HEK293 (cell line): ENCODE measurements at regions not wholly inside any gene's neighbourhood (a gene's known extent, or its start where the extent isn't known, plus 50 kb on each side); places are given as distances from the start of the nearest gene placed in this dataset.

ENCODE experiments used
- CTCF ChIA-PET: fragments of 350-600 bp; formaldehyde crosslinking; extraction: SDS; loops from one replicate; lab custom pipeline; 2021; ENCODE audit warnings: antibody characterized with exemption; lab: Yijun Ruan, JAX
- POLR2A ChIA-PET: fragments of 300-600 bp; formaldehyde crosslinking; extraction: SDS; loops from one replicate; lab custom pipeline; 2020; ENCODE audit warnings: antibody characterized with exemption, inconsistent platforms; lab: Yijun Ruan, JAX
- H3K27ac ChIP-seq: fragments of 200-500 bp; sonication (Bioruptor generic); 2 replicates; pipeline ENCODE4 v1.5.1; 2014; ENCODE audit warnings: low read depth, low read length, control low read depth, inconsistent platforms; ENCODE audit errors: extremely low read depth
- H3K36me3 ChIP-seq, 2 experiments: fragments of 200-500 bp in 1 of 2; sonication (Bioruptor generic) in 1 of 2; 1 replicate in 1 of 2; 2 replicates in 1 of 2; pipeline ENCODE4 v1.5.1; 2014 to 2017; ENCODE audit warnings: inconsistent platforms in 2 of 2, low read length in 2 of 2; ENCODE audit not compliant: control insufficient read depth in 2 of 2, insufficient read depth in 1 of 2
- H3K4me1 ChIP-seq: fragments of 200-500 bp; sonication (Bioruptor generic); 2 replicates; pipeline ENCODE4 v1.5.1; 2014; ENCODE audit warnings: mild to moderate bottlenecking, low read length, inconsistent platforms; ENCODE audit not compliant: control insufficient read depth, insufficient read depth
- H3K4me3 ChIP-seq: 2 replicates; pipeline ENCODE4 v1.5.1; 2011; ENCODE audit warnings: low read depth, mild to moderate bottlenecking, control low read depth, low read length, moderate library complexity
- H3K9me3 ChIP-seq: fragments of 200-500 bp; sonication (Bioruptor generic); 2 replicates; pipeline ENCODE4 v1.5.1; 2014; ENCODE audit warnings: low read depth, low read length, inconsistent platforms; ENCODE audit not compliant: control insufficient read depth, insufficient read depth
- KLF10 ChIP-seq: fragments of 450-650 bp; IDR thresholded peaks from 2 replicates; pipeline ENCODE4 v1.5.1; 2018; ENCODE audit warnings: missing biosample characterization, mild to moderate bottlenecking, missing genetic modification characterization
- SETDB1 ChIP-seq: IDR thresholded peaks from one replicate; pipeline ENCODE4 v1.6.1; 2017; ENCODE audit warnings: mild to moderate bottlenecking, low read length, moderate library complexity, mixed read lengths; ENCODE audit not compliant: insufficient read length
- SP2 ChIP-seq: fragments of 450-650 bp; formaldehyde crosslinking; IDR thresholded peaks from 2 replicates; pipeline ENCODE4 v1.5.1; 2016; ENCODE audit warnings: missing biosample characterization, missing genetic modification characterization
- ZNF202 ChIP-seq: fragments of 450-650 bp; formaldehyde crosslinking; IDR thresholded peaks from 2 replicates; pipeline ENCODE4 v1.5.1; 2016; ENCODE audit warnings: missing biosample characterization, missing genetic modification characterization, borderline replicate concordance
- ZNF211 ChIP-seq: fragments of 450-650 bp; formaldehyde crosslinking; IDR thresholded peaks from 2 replicates; pipeline ENCODE4 v1.5.1; 2016; ENCODE audit warnings: low read depth, missing biosample characterization, missing genetic modification characterization
- ZNF223 ChIP-seq: fragments of 450-650 bp; formaldehyde crosslinking; IDR thresholded peaks from 2 replicates; pipeline ENCODE4 v1.5.1; 2016; ENCODE audit warnings: missing biosample characterization, missing genetic modification characterization
- ZNF266 ChIP-seq: fragments of 450-650 bp; formaldehyde crosslinking; IDR thresholded peaks from 2 replicates; pipeline ENCODE4 v1.5.1; 2016; ENCODE audit warnings: missing biosample characterization, missing genetic modification characterization, low read depth
- ZNF37A ChIP-seq: fragments of 450-650 bp; IDR thresholded peaks from 2 replicates; pipeline ENCODE4 v1.5.1; 2018; ENCODE audit warnings: missing biosample characterization, missing genetic modification characterization
- ZNF530 ChIP-seq: fragments of 450-650 bp; formaldehyde crosslinking; IDR thresholded peaks from 2 replicates; pipeline ENCODE4 v1.5.1; 2016; ENCODE audit warnings: low read depth, missing biosample characterization, missing genetic modification characterization
- ZNF654 ChIP-seq: fragments of 450-650 bp; formaldehyde crosslinking; IDR thresholded peaks from 2 replicates; pipeline ENCODE4 v1.5.1; 2016; ENCODE audit warnings: low read depth, missing biosample characterization, missing genetic modification characterization
- ZNF658 ChIP-seq: fragments of 450-650 bp; formaldehyde crosslinking; IDR thresholded peaks from 2 replicates; pipeline ENCODE4; 2016; ENCODE audit warnings: missing biosample characterization, missing genetic modification characterization
- ZNF791 ChIP-seq: fragments of 450-650 bp; formaldehyde crosslinking; IDR thresholded peaks from 2 replicates; pipeline ENCODE4 v1.5.1; 2016; ENCODE audit warnings: missing biosample characterization, missing genetic modification characterization
- TF ChIP-seq, protein P1 (sequence below): fragments of 450-650 bp; formaldehyde crosslinking; IDR thresholded peaks from 2 replicates; pipeline ENCODE4 v1.5.1; 2016; ENCODE audit warnings: missing biosample characterization, missing genetic modification characterization
- TF ChIP-seq, protein P2 (sequence below): fragments of 450-650 bp; formaldehyde crosslinking; conservative IDR thresholded peaks from 2 replicates; pipeline ENCODE4 v1.5.1; 2016; ENCODE audit warnings: low read depth, missing biosample characterization, missing genetic modification characterization
- TF ChIP-seq, protein P3 (sequence below): fragments of 450-650 bp; formaldehyde crosslinking; IDR thresholded peaks from 2 replicates; pipeline ENCODE4 v1.5.1; 2016; ENCODE audit warnings: missing biosample characterization, missing genetic modification characterization
- TF ChIP-seq, protein P4 (sequence below): fragments of 450-650 bp; formaldehyde crosslinking; IDR thresholded peaks from 2 replicates; pipeline ENCODE4 v1.5.1; 2017; ENCODE audit warnings: missing biosample characterization, missing genetic modification characterization
- TF ChIP-seq, protein P5 (sequence below): fragments of 450-650 bp; formaldehyde crosslinking; IDR thresholded peaks from 2 replicates; pipeline ENCODE4 v1.5.1; 2016; ENCODE audit warnings: missing biosample characterization, missing genetic modification characterization

DNA sequence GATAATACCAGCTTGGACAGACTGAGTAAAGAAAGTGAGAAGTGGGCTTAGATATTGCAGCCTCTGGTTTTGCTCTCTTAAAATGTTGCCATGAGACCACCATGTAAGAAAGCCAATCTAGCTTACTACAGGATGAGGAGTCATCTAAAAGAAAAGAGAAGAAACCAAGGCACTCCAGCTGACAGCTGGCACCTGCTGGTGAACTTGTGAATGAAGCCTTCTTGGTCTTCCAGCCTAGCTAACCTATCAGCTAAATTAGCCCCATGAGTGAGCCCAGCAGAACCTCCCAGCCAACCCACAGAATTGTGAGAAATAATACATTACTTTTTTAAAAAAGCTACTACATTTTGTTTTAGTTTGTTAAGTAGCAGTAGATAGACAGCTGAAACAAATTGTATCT is 154.5 kb upstream of the QRFPR start (continued):
- TF ChIP-seq, protein P1, sequence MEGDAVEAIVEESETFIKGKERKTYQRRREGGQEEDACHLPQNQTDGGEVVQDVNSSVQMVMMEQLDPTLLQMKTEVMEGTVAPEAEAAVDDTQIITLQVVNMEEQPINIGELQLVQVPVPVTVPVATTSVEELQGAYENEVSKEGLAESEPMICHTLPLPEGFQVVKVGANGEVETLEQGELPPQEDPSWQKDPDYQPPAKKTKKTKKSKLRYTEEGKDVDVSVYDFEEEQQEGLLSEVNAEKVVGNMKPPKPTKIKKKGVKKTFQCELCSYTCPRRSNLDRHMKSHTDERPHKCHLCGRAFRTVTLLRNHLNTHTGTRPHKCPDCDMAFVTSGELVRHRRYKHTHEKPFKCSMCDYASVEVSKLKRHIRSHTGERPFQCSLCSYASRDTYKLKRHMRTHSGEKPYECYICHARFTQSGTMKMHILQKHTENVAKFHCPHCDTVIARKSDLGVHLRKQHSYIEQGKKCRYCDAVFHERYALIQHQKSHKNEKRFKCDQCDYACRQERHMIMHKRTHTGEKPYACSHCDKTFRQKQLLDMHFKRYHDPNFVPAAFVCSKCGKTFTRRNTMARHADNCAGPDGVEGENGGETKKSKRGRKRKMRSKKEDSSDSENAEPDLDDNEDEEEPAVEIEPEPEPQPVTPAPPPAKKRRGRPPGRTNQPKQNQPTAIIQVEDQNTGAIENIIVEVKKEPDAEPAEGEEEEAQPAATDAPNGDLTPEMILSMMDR (tag by site-specific recombination), result no peak
- TF ChIP-seq, protein P2, sequence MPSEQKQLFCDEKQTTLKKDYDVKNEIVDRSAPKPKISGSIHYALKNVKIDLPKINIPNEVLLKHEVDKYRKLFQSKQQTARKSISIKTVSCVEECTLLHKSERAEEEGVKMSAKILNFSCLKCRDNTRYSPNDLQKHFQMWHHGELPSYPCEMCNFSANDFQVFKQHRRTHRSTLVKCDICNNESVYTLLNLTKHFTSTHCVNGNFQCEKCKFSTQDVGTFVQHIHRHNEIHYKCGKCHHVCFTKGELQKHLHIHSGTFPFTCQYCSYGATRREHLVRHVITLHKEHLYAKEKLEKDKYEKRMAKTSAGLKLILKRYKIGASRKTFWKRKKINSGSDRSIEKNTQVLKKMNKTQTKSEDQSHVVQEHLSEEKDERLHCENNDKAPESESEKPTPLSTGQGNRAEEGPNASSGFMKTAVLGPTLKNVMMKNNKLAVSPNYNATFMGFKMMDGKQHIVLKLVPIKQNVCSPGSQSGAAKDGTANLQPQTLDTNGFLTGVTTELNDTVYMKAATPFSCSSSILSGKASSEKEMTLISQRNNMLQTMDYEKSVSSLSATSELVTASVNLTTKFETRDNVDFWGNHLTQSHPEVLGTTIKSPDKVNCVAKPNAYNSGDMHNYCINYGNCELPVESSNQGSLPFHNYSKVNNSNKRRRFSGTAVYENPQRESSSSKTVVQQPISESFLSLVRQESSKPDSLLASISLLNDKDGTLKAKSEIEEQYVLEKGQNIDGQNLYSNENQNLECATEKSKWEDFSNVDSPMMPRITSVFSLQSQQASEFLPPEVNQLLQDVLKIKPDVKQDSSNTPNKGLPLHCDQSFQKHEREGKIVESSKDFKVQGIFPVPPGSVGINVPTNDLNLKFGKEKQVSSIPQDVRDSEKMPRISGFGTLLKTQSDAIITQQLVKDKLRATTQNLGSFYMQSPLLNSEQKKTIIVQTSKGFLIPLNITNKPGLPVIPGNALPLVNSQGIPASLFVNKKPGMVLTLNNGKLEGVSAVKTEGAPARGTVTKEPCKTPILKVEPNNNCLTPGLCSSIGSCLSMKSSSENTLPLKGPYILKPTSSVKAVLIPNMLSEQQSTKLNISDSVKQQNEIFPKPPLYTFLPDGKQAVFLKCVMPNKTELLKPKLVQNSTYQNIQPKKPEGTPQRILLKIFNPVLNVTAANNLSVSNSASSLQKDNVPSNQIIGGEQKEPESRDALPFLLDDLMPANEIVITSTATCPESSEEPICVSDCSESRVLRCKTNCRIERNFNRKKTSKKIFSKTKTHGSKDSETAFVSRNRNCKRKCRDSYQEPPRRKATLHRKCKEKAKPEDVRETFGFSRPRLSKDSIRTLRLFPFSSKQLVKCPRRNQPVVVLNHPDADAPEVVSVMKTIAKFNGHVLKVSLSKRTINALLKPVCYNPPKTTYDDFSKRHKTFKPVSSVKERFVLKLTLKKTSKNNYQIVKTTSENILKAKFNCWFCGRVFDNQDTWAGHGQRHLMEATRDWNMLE (tag by site-specific recombination), result no peak
- TF ChIP-seq, all 188 proteins: peak for 0

DNA sequence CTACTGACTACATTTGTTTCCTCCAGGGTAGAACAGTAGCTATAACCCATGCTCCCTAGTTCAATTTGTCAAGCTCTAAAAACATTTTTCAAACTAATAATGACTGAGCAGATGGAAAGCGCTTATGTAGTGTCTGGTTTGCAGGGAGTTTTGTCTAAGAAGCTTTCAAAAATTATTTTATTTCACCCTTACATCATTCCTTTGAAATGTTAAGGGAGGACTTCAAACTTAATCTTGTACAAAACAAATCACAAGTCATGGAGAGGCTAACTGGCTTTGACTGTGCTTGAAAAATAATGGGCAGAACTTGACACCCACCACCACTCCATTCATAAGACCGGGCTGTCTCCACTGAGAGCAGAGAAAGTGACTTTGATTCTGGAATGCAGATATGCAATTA is 153.4 kb upstream of the QRFPR start:
- ChIA-PET CTCF (no interaction called here), POLR2A (no interaction called here)
- TF ChIP-seq ZNF654 (tag by site-specific recombination) (no peak), ZNF658 (no peak), KLF10 (no peak), ZNF791 (tag by site-specific recombination) (no peak), ZNF37A (tag by site-specific recombination) (no peak), SP2 (tag by site-specific recombination) (no peak), ZNF530 (no peak), SETDB1 (no peak), ZNF211 (tag by site-specific recombination) (no peak)
- TF ChIP-seq, protein P1 (tag by site-specific recombination), result no peak
- TF ChIP-seq, protein P3, sequence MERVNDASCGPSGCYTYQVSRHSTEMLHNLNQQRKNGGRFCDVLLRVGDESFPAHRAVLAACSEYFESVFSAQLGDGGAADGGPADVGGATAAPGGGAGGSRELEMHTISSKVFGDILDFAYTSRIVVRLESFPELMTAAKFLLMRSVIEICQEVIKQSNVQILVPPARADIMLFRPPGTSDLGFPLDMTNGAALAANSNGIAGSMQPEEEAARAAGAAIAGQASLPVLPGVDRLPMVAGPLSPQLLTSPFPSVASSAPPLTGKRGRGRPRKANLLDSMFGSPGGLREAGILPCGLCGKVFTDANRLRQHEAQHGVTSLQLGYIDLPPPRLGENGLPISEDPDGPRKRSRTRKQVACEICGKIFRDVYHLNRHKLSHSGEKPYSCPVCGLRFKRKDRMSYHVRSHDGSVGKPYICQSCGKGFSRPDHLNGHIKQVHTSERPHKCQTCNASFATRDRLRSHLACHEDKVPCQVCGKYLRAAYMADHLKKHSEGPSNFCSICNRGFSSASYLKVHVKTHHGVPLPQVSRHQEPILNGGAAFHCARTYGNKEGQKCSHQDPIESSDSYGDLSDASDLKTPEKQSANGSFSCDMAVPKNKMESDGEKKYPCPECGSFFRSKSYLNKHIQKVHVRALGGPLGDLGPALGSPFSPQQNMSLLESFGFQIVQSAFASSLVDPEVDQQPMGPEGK, result no peak

DNA sequence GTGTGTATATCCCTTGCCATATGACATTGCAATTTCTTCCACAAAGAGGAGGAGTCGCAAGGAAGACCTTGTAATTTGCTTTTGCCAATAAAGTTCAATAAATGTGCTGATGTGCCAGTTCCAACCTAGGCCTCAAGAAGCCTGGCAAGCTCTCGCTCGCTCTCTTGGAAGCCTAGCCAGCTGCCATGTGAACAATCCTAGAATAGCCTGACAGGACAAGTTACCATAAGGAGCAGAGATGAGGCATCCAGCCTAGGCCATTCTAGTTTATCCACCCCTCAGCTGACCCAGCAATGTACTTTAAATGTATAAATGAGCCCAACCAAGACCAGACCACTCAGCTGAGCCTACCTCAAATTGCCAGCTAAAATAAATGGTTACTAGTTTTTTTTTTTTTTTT is 145.7 kb upstream of the QRFPR start:
- no peaks in the 10 kb centered on the region for H3K36me3 ChIP-seq
- H3K27ac ChIP-seq, result no peak overlapping the region
- H3K4me1 ChIP-seq, result no peaks in the 10 kb centered on the region
- POLR2A ChIA-PET, result no interaction called here
- no peak overlapping the region for H3K4me3 ChIP-seq
- H3K9me3 ChIP-seq, result no peaks in the 10 kb centered on the region
- CTCF ChIA-PET, result no interaction called here
- TF ChIP-seq, protein P4, sequence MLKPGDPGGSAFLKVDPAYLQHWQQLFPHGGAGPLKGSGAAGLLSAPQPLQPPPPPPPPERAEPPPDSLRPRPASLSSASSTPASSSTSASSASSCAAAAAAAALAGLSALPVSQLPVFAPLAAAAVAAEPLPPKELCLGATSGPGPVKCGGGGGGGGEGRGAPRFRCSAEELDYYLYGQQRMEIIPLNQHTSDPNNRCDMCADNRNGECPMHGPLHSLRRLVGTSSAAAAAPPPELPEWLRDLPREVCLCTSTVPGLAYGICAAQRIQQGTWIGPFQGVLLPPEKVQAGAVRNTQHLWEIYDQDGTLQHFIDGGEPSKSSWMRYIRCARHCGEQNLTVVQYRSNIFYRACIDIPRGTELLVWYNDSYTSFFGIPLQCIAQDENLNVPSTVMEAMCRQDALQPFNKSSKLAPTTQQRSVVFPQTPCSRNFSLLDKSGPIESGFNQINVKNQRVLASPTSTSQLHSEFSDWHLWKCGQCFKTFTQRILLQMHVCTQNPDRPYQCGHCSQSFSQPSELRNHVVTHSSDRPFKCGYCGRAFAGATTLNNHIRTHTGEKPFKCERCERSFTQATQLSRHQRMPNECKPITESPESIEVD, result no peak
- TF ChIP-seq ZNF223 (no peak), ZNF266 (no peak), ZNF202 (tag by site-specific recombination) (no peak)
- TF ChIP-seq, protein P5, sequence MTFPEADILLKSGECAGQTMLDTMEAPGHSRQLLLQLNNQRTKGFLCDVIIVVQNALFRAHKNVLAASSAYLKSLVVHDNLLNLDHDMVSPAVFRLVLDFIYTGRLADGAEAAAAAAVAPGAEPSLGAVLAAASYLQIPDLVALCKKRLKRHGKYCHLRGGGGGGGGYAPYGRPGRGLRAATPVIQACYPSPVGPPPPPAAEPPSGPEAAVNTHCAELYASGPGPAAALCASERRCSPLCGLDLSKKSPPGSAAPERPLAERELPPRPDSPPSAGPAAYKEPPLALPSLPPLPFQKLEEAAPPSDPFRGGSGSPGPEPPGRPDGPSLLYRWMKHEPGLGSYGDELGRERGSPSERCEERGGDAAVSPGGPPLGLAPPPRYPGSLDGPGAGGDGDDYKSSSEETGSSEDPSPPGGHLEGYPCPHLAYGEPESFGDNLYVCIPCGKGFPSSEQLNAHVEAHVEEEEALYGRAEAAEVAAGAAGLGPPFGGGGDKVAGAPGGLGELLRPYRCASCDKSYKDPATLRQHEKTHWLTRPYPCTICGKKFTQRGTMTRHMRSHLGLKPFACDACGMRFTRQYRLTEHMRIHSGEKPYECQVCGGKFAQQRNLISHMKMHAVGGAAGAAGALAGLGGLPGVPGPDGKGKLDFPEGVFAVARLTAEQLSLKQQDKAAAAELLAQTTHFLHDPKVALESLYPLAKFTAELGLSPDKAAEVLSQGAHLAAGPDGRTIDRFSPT, result no peak

More for the DNA sequence above, 153.4 kb upstream of the QRFPR start:
- H3K27ac ChIP-seq, result no peak overlapping the region
- no peaks in the 10 kb centered on the region for H3K36me3 ChIP-seq
- no peaks in the 10 kb centered on the region for H3K9me3 ChIP-seq
- no peak overlapping the region for H3K4me3 ChIP-seq
- H3K4me1 ChIP-seq, result no peaks in the 10 kb centered on the region
